ENCODE measurements at regions not wholly inside any gene's neighbourhood (a gene's known extent, or its start where the extent isn't known, plus 50 kb on each side); places are given as distances from the start of the nearest gene placed in this dataset.

GRCh38 chr12:115672086-115672485 lies 605.4 kb downstream of the MED13L start:
- CTCF ChIA-PET = no interaction called here
- no TSS peak for BruUV-seq (replicated peaks)
- no peaks in the 10 kb centered on the region for H3K36me3 ChIP-seq (ENCODE audit: control insufficient read depth in 2 of 2, extremely low read depth in 1 of 2, insufficient read depth in 2 of 2, low read length in 2 of 2)
- H3K9me1 ChIP-seq (replicated peaks; ENCODE audit: control insufficient read depth, extremely low read depth, insufficient read depth, low read length) = no peaks in the 10 kb centered on the region
- H3K4me3 ChIP-seq (replicated peaks in 1 of 3; ENCODE audit: insufficient read depth in 1 of 3, low read depth in 1 of 3, low read length in 3 of 3) = no peak overlapping the region
- no peak overlapping the region for H2AFZ ChIP-seq (ENCODE audit: low read depth, low read length)
- POLR2A ChIA-PET = no interaction called here
- no peaks in the 10 kb centered on the region for H3K4me1 ChIP-seq (ENCODE audit: control insufficient read depth, extremely low read depth, insufficient read depth, low read length)
- intact Hi-C loops (cut with micrococcal nuclease) (no loop called here), dilution Hi-C loops (cut with MboI; ENCODE audit: extremely low pct_ligation_motif_present, low sequenced_read_pairs) (no loop called here)
- TF ChIP-seq CTCF (IDR thresholded peaks at IDR 0.05; ENCODE audit: extremely low read depth in 1 of 2, insufficient read depth in 1 of 2, low read depth in 1 of 2, low read length in 2 of 2) (no peak), EZH2 (IDR thresholded peaks at IDR 0.05; ENCODE audit: borderline replicate concordance, low read depth, low read length, severe bottlenecking) (no peak), POLR2AphosphoS5 (IDR thresholded peaks at IDR 0.05; ENCODE audit: insufficient read depth, low read depth, low read length) (no peak), MYC (IDR thresholded peaks at IDR 0.05; ENCODE audit: low read depth, low read length) (no peak), POLR2A (IDR thresholded peaks at IDR 0.05; ENCODE audit: low read depth, low read length) (no peak), JUN (IDR thresholded peaks at IDR 0.05; ENCODE audit: borderline replicate concordance, insufficient read depth, insufficient read length, low read depth) (no peak), FOS (IDR thresholded peaks at IDR 0.05; ENCODE audit: borderline replicate concordance, insufficient read depth, low read length) (no peak), GATA2 (IDR thresholded peaks at IDR 0.05; ENCODE audit: insufficient read depth, insufficient read length, low read depth, low read length) (no peak)
- TF ChIP-seq, protein P1, sequence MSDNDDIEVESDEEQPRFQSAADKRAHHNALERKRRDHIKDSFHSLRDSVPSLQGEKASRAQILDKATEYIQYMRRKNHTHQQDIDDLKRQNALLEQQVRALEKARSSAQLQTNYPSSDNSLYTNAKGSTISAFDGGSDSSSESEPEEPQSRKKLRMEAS (IDR thresholded peaks at IDR 0.05; ENCODE audit: insufficient read depth, insufficient read length) = no peak
- H3K27me3 ChIP-seq (ENCODE audit: control insufficient read depth in 2 of 2, insufficient read depth in 2 of 2, low read length in 2 of 2) = no peaks in the 10 kb centered on the region
- no peak overlapping the region for H3K27ac ChIP-seq (ENCODE audit: insufficient read depth, low read depth, low read length)
- no peaks in the 10 kb centered on the region for H4K20me1 ChIP-seq (replicated peaks; ENCODE audit: control insufficient read depth, extremely low read depth, insufficient read depth, low read length)
- no peak overlapping the region for H3K4me2 ChIP-seq (ENCODE audit: insufficient read depth, low read length)
- no peak for FAIRE-seq
- H3K79me2 ChIP-seq (ENCODE audit: control insufficient read depth, insufficient read depth, low read length) = no peaks in the 10 kb centered on the region
- DNase-seq (ENCODE audit: low read depth, low spot score) = no peak
- H3K9me3 ChIP-seq (replicated peaks; ENCODE audit: control insufficient read depth, insufficient read depth, low read length) = peaks cover 4% of the 10 kb centered on the region
- no peak overlapping the region for H3K9ac ChIP-seq (replicated peaks; ENCODE audit: extremely low read depth, insufficient read depth, low read length)

Measured in endothelial cell of umbilical vein (primary cell).